ENCODE measurements at regions not wholly inside any gene's neighbourhood (a gene's known extent, or its start where the extent isn't known, plus 50 kb on each side); places are given as distances from the start of the nearest gene placed in this dataset.

- DNase-seq: no peak
Measured at GRCh38 chr10:44787480-44788075, 123.6 kb upstream of the TMEM72 start.

GRCh38 chr10:44788147-44789129, 122.7 kb upstream of the TMEM72 start:
- no peak for DNase-seq

- DNase-seq: no peak
Measured at GRCh38 chr10:44792119-44792775, 118.9 kb upstream of the TMEM72 start.

GRCh38 chr10:44799966-44800365, 111.2 kb upstream of the TMEM72 start:
- no peak for DNase-seq

- DNase-seq: no peak
Measured at GRCh38 chr10:44801383-44802327, 109.5 kb upstream of the TMEM72 start.

GRCh38 chr10:44803862-44804261, 107.3 kb upstream of the TMEM72 start:
- no peak for DNase-seq

- no peak for DNase-seq
Measured at GRCh38 chr10:44804661-44805060, 106.5 kb upstream of the TMEM72 start.

GRCh38 chr10:44805466-44806210, 105.5 kb upstream of the TMEM72 start:
- no peak for DNase-seq

GRCh38 chr10:44806950-44807349, 104.2 kb upstream of the TMEM72 start:
- no peak for DNase-seq

GRCh38 chr10:44807451-44807850, 103.7 kb upstream of the TMEM72 start:
- DNase-seq: no peak

GRCh38 chr10:44809647-44810046, 101.5 kb upstream of the TMEM72 start:
- DNase-seq: no peak

GRCh38 chr10:44811072-44811471, 100.1 kb upstream of the TMEM72 start:
- DNase-seq: no peak

- DNase-seq: no peak
Measured at GRCh38 chr10:44813201-44813600, 97.9 kb upstream of the TMEM72 start.

- no peak for DNase-seq
Measured at GRCh38 chr10:44814929-44815328, 96.2 kb upstream of the TMEM72 start.

- no peak for DNase-seq
Measured at GRCh38 chr10:44818041-44818649, 93.0 kb upstream of the TMEM72 start.

- no peak for DNase-seq
Measured at GRCh38 chr10:44818701-44819127, 92.4 kb upstream of the TMEM72 start.

- DNase-seq: no peak
Measured at GRCh38 chr10:44820094-44820493, 91.0 kb upstream of the TMEM72 start.

GRCh38 chr10:44821290-44821689, 89.8 kb upstream of the TMEM72 start:
- no peak for DNase-seq

GRCh38 chr10:44822349-44822748, 88.8 kb upstream of the TMEM72 start:
- no peak for DNase-seq

- no peak for DNase-seq
Measured at GRCh38 chr10:44822966-44823365, 88.2 kb upstream of the TMEM72 start.

GRCh38 chr10:44824607-44825006, 86.5 kb upstream of the TMEM72 start:
- DNase-seq: no peak

Measured in stimulated activated CD4-positive, alpha-beta T cell treated with anti-CD3 and anti-CD28 coated beads, Interleukin-1b, Interleukin-23, amount 100 ng/mL, for 48 hours (primary cell).